Panc1 (cell line): ENCODE measurements at regions not wholly inside any gene's neighbourhood (a gene's known extent, or its start where the extent isn't known, plus 50 kb on each side); places are given as distances from the start of the nearest gene placed in this dataset.

ENCODE experiments used
- ATAC-seq: fragments of 200-7000 bp; cut with Tn5 transposase; 2 replicates; pipeline ENCODE4 v1.9.1; 2020; ENCODE audit warnings: mild to moderate bottlenecking, moderate library complexity
- BruUV-seq: library from RNA; stranded (reverse); fragments of 400-500 nt; replicated peaks from 2 replicates; lab custom pipeline; 2021; lab: Mats Ljungman, UMichigan
- CTCF ChIA-PET: fragments of 300-600 bp; sonication (Branson Sonifier 250); formaldehyde crosslinking; loops from one replicate; lab custom pipeline; 2022; ENCODE audit warnings: antibody characterized with exemption; lab: Charles Lee
- POLR2A ChIA-PET: fragments of 300-600 bp; sonication (Branson Sonifier 250); formaldehyde crosslinking; loops from one replicate; lab custom pipeline; 2022; ENCODE audit warnings: antibody characterized with exemption; lab: Charles Lee
- DNase-seq: peaks from one replicate; pipeline ENCODE4 v3.0.0-alpha.2; 2010; ENCODE audit warnings: low read depth, low spot score
- H3K27ac ChIP-seq: 2 replicates; pipeline ENCODE4 v1.5.1; 2011; ENCODE audit warnings: mild to moderate bottlenecking, low read length, inconsistent platforms
- H3K27me3 ChIP-seq: fragments of 200-500 bp; sonication (Bioruptor generic); 2 replicates; pipeline ENCODE4 v1.6.0; 2014; ENCODE audit warnings: low read length, inconsistent platforms; ENCODE audit not compliant: control insufficient read depth, insufficient read depth
- H3K36me3 ChIP-seq: fragments of 200-500 bp; sonication (Bioruptor generic); 2 replicates; pipeline ENCODE4 v1.5.1; 2014; ENCODE audit warnings: inconsistent platforms, mild to moderate bottlenecking, low read length, moderate library complexity; ENCODE audit not compliant: control insufficient read depth, insufficient read depth
- H3K4me1 ChIP-seq: 2 replicates; pipeline ENCODE4 v1.5.1; 2011; ENCODE audit warnings: inconsistent platforms, mild to moderate bottlenecking, low read length, moderate library complexity; ENCODE audit not compliant: control insufficient read depth, insufficient read depth
- H3K4me3 ChIP-seq, 2 experiments: 2 replicates each; pipeline ENCODE4 v1.5.1; 2011 to 2012; ENCODE audit warnings: low read depth in 2 of 2, low read length in 2 of 2, mild to moderate bottlenecking in 2 of 2, inconsistent platforms in 1 of 2, moderate library complexity in 1 of 2
- H3K9me3 ChIP-seq: fragments of 200-500 bp; sonication (Bioruptor generic); 2 replicates; pipeline ENCODE4 v1.5.1; 2014; ENCODE audit warnings: low read depth, mild to moderate bottlenecking, inconsistent platforms, low read length, moderate library complexity; ENCODE audit not compliant: control insufficient read depth, insufficient read depth
- CTCF ChIP-seq: fragments of 450-650 bp; IDR thresholded peaks from 2 replicates; pipeline ENCODE4 v1.5.1; 2017; ENCODE audit warnings: mild to moderate bottlenecking
- POLR2AphosphoS5 ChIP-seq: IDR thresholded peaks from 2 replicates; pipeline ENCODE4 v1.6.1; 2012; ENCODE audit warnings: mild to moderate bottlenecking, low read depth, low read length, moderate library complexity
- SIN3A ChIP-seq: IDR thresholded peaks from 2 replicates; pipeline ENCODE4 v1.6.1; 2012; ENCODE audit warnings: low read depth, mild to moderate bottlenecking, low read length, moderate library complexity, borderline replicate concordance; ENCODE audit not compliant: insufficient read depth
- TCF7L2 ChIP-seq: IDR thresholded peaks from 2 replicates; pipeline ENCODE4 v1.6.1; 2011; ENCODE audit warnings: mild to moderate bottlenecking, low read depth, low read length, inconsistent platforms
- in situ Hi-C: cut with HindIII; loops from 2 replicates; pipeline ENCODE4 v1.10.0; 2016; ENCODE audit warnings: low sequenced_read_pairs, low pct_unique_long_range_greater_than_20kb
- intact Hi-C: fragments of 100-400 bp; cut with micrococcal nuclease; formaldehyde crosslinking; loops from one replicate; pipeline ENCODE4 v1.10.0; 2022; ENCODE audit not compliant: unreplicated experiment
- TF ChIP-seq, protein P1 (sequence below), 2 experiments: IDR thresholded peaks; 2 replicates each; pipeline ENCODE4 v1.6.1; 2011 to 2012; ENCODE audit warnings: low read depth in 2 of 2, control low read depth in 1 of 2, low read length in 1 of 2, mild to moderate bottlenecking in 1 of 2, moderate library complexity in 1 of 2; ENCODE audit not compliant: insufficient read depth in 1 of 2

GRCh38 chr4:147108409-147108808, 162.7 kb upstream of the TTC29 start:
- ChIA-PET POLR2A (no interaction called here), CTCF (no interaction called here)
- intact Hi-C loops: no loop called here

DNA sequence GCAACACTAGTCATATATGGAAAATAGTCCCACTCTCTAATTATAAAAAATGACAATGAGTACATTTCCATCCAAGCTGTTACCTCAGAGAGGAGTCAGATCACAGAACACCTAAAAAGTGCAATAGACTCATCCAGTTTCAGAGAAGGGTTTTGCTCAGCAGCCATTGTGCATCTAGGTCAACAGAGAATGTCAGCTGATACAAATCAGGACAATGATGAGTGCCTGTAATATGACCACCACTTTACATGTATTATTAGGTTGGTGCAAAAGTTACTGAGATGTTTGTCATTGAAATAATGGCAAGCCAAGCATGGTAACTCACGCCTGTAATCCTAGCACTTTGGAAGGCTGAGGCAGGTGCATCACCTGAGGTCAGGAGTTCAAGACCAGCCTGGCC, 164.1 kb upstream of the TTC29 start:
- in situ Hi-C loops: no loop called here
- H3K27me3 ChIP-seq: no peaks in the 10 kb centered on the region

More at GRCh38 chr4:147108409-147108808, 162.7 kb upstream of the TTC29 start:
- ATAC-seq (no peak), DNase-seq (no peak)
- H3K9me3 ChIP-seq: no peaks in the 10 kb centered on the region
- TF ChIP-seq CTCF: no peak
- no peak for TF ChIP-seq TCF7L2
- TF ChIP-seq POLR2AphosphoS5: no peak
- TF ChIP-seq SIN3A: no peak
- TF ChIP-seq, protein P1, sequence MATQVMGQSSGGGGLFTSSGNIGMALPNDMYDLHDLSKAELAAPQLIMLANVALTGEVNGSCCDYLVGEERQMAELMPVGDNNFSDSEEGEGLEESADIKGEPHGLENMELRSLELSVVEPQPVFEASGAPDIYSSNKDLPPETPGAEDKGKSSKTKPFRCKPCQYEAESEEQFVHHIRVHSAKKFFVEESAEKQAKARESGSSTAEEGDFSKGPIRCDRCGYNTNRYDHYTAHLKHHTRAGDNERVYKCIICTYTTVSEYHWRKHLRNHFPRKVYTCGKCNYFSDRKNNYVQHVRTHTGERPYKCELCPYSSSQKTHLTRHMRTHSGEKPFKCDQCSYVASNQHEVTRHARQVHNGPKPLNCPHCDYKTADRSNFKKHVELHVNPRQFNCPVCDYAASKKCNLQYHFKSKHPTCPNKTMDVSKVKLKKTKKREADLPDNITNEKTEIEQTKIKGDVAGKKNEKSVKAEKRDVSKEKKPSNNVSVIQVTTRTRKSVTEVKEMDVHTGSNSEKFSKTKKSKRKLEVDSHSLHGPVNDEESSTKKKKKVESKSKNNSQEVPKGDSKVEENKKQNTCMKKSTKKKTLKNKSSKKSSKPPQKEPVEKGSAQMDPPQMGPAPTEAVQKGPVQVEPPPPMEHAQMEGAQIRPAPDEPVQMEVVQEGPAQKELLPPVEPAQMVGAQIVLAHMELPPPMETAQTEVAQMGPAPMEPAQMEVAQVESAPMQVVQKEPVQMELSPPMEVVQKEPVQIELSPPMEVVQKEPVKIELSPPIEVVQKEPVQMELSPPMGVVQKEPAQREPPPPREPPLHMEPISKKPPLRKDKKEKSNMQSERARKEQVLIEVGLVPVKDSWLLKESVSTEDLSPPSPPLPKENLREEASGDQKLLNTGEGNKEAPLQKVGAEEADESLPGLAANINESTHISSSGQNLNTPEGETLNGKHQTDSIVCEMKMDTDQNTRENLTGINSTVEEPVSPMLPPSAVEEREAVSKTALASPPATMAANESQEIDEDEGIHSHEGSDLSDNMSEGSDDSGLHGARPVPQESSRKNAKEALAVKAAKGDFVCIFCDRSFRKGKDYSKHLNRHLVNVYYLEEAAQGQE (IDR thresholded peaks at IDR 0.05; ENCODE audit: insufficient read depth in 1 of 2, low read depth in 2 of 2, low read length in 1 of 2): no peak
- no peaks in the 10 kb centered on the region for H3K4me1 ChIP-seq
- no peaks in the 10 kb centered on the region for H3K36me3 ChIP-seq
- no peak overlapping the region for H3K27ac ChIP-seq
- in situ Hi-C loops: no loop called here
- H3K4me3 ChIP-seq: no peak overlapping the region
- no peaks in the 10 kb centered on the region for H3K27me3 ChIP-seq
- no TSS peak for BruUV-seq

More for the DNA sequence above, 164.1 kb upstream of the TTC29 start:
- H3K4me3 ChIP-seq: no peak overlapping the region
- ATAC-seq (no peak), DNase-seq (no peak)
- no peaks in the 10 kb centered on the region for H3K9me3 ChIP-seq
- ChIA-PET POLR2A (no interaction called here), CTCF (no interaction called here)
- TF ChIP-seq CTCF (no peak), TCF7L2 (no peak), POLR2AphosphoS5 (no peak), SIN3A (no peak)
- TF ChIP-seq, protein P1 (IDR thresholded peaks at IDR 0.05; ENCODE audit: insufficient read depth in 1 of 2, low read depth in 2 of 2, low read length in 1 of 2): no peak
- no TSS peak for BruUV-seq
- no peaks in the 10 kb centered on the region for H3K36me3 ChIP-seq
- no peaks in the 10 kb centered on the region for H3K4me1 ChIP-seq
- intact Hi-C loops: no loop called here
- no peak overlapping the region for H3K27ac ChIP-seq
